HG03135 (cell line): ENCODE measurements at regions not wholly inside any gene's neighbourhood (a gene's known extent, or its start where the extent isn't known, plus 50 kb on each side); places are given as distances from the start of the nearest gene placed in this dataset.

Experiments
- ATAC-seq: cut with Tn5 transposase; IDR thresholded peaks from one replicate; pipeline ENCODE4 v1.9.1; 2021; ENCODE audit warnings: mild to moderate bottlenecking, moderate library complexity; ENCODE audit not compliant: unreplicated experiment

GRCh38 chr10:20993830-20994527 is 96.9 kb upstream of the NEBL start:
- no peak for ATAC-seq

DNA sequence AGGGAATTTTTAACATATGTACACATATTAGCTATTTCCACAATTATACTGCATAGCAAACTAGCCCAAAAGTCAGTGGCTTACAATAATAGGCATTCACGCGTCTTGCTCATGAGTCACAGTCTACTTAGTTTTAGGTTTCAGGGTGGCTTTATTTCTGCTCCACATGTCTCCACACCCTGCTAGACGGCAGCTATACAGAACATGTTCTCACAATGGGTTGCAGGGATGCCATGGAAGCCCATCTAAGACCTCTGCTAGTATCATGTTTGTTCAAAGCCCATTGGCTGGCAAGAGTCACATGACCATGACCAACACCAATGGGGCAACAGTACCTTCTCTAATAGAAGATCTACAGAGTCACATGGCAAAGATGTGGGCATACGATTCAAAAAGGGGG is 96.3 kb upstream of the NEBL start:
- no peak for ATAC-seq

DNA sequence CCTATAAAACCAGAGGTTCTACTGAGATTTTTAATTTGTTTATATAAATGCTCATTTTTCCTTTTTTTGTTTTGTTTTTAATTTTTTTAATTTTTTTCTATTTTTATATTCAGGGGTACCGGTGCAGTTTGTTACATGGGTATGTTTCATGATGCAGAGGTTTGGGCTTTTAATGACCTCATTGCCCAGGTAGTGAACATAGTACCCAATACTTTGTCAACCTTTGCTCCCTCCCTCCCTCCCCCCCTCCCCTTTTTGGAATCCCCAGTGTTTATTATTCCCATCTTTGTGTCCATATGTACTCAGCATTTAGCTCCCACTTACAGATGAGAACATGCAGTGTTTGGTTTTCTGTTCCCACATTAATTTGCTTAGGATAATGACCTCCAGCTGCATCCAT is 94.4 kb upstream of the NEBL start:
- no peak for ATAC-seq

GRCh38 chr10:20990604-20991003 is 93.5 kb upstream of the NEBL start:
- ATAC-seq = no peak

GRCh38 chr10:20988357-20988983 is 91.4 kb upstream of the NEBL start:
- no peak for ATAC-seq

GRCh38 chr10:20986049-20986448 is 88.9 kb upstream of the NEBL start:
- ATAC-seq = no peak

GRCh38 chr10:20984662-20985061 is 87.6 kb upstream of the NEBL start:
- ATAC-seq = no peak

GRCh38 chr10:20981419-20981953 is 84.4 kb upstream of the NEBL start:
- no peak for ATAC-seq

- ATAC-seq = no peak
Observed at GRCh38 chr10:20978617-20979016, 81.5 kb upstream of the NEBL start.

- no peak for ATAC-seq
Observed at GRCh38 chr10:20977300-20977699, 80.2 kb upstream of the NEBL start.

DNA sequence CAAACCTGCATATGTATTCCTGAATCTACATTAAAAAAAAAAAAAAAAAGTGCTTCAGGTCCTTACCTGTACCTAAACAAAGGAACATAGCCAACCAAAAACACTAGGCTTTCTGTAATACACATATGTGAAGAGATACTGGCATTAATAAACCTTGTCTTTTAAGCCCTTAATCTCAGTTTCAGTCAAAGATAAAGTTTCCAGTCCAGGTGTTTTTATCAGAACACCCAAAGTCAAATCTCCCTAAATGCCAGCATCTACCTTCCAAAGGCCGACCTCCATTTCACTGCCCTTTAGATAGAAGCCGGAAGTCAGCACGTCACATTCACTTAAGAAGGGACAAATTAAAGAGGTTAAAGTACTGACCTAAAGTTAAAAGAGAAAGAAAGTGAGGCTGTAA is 79.8 kb upstream of the NEBL start:
- ATAC-seq = no peak

DNA sequence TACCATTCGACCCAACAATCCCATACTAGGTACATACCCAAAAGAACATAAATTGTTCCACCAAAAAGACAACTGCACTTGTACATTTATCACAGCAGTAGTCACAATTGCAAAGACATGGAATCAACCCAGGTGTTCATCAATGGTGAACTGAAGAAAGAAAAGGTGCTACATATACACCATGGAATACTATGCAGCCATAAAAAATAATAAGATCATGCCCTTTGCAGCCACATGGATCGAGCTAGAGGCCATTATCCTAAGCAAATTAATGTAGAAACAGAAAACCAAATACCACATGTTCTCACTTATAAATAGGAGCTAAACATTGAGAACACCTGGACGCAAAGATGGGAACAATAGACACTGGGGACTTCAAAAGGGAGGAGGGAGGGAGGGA is 79.3 kb upstream of the NEBL start:
- no peak for ATAC-seq

DNA sequence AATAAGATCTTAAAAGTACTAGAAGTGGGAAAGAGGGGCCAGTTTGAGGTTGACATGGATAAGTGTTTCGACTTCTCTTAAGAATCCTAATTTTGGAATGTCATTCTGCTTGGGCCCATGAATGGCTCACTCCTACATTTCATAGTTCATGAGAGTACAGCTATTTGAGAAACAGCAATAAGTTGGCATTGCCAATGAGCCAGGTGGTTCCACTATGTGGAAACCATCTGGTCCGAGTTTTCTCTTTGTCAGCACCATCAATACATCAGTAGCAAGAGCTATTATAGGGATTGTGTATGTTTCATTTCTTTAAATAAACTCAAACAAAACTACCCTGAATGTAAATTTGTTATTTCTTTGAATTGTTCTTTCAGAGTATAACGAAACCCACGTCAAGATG is 78.1 kb upstream of the NEBL start:
- no peak for ATAC-seq

DNA sequence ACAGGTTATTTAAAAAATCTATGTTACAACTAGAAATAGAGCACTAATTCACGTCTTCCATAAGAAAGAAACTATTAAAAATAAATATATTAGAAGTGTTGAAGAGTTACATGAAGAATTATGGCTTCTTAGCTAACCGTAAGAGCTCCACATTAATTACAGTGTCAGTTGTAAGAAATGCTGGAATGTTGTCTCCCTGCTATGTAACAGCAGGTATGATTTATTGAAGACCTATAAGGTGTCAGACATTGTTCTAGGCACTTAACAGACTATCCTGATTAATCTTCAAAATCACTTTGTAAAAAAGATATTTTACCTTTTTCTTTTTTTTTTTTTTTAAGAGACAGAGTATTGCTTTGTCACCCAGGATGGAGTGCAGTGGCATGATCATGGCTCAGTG is 75.8 kb upstream of the NEBL start:
- no peak for ATAC-seq

- no peak for ATAC-seq
Observed at GRCh38 chr10:20971901-20972300, 74.8 kb upstream of the NEBL start.

DNA sequence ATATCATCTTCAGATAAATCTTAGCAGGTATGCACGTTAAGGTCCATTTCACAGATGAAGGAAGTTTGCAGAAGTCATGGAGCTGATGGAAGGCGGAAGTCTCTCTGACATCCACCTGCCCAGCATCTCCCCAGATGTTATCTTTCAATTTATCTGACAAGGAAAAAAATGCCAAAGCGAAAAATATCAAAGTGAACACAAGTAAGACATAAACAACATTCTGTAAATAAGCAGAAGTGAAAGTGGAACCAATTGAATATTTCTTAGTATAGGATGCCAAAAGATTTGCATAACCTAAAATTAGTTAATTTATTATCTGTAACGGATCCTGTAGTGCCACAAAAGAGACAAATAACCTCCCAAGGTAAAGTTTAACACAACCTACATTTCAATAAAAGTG is 73.6 kb upstream of the NEBL start:
- ATAC-seq = peak; percentile 97

DNA sequence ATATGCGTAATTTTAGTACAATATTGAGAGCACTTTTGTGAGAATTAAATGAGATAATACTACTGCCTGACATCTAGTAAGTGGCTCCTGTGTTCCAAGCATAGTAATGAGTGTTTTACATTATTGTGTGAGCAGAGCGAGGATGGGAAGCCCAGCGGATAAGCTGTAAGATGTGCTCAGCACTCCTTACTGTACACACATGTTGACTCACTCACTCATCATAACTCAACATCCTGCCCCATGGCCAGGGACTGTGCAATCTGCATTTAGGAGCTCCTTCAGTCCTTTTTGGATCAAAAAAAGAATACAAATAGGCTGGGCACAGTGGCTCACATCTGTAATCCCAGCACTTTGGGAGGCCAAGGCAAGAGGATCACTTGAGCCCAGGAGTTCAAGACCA is 72.9 kb upstream of the NEBL start:
- ATAC-seq = no peak

GRCh38 chr10:20966426-20966825 is 69.3 kb upstream of the NEBL start:
- ATAC-seq = no peak

DNA sequence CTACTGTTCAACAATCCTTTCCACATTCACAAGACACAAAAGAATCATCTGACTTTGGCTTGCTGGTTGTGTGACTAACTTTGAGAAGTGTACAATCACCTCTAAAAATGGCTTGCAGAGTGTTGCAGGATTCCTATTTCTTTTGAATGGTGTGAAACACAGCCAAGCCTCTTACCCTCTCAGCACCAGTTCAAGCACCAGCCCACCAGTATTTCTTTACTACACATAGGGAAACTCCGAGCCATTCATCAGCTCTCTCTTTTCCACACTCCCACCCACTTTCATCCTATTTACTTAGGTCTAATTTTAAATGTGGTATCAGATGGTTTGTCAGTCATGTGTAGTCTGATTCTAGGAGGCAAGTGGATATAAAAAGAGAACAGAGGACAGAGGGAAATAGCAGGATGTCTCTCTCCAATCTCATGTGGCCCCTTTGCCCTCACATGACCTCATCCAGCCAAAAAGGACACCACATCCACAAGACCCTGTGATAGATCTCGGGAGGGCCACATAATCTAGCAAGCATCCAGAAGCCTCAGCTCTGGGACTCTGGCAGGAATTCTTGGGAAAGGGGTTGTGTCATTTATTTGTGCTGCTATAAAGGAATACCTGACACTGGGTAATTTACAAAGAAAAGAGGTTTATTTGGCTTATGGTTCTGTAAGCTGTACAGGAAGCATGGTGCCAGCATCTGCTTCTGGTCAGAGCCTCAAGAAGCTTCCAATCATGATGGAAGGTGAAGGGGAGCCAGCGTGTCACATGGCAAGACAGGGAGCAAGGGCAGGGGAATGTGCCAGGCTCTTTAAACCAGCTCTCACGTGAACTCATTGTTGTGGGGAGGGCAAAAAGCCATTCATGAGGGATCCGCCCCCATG is 66.8 kb upstream of the NEBL start:
- ATAC-seq = no peak

DNA sequence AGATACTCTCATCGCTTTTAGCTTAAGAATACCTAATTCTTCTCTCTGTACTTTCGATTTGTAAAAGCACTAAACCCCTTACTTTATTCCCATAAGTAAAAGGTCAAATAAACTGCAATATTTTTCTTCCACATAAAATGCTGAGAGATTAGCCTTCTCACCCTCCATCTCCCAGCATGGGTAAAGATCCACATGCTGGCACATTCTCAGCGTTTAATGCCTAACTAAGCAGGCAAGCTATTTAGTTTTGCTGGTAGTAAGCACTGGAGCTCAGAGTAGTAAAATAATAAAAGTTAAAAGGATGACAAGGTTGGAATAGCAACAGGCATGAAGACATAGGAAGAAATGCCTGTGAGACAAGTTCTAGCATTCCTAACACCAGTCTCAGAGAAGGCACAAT is 65.9 kb upstream of the NEBL start:
- ATAC-seq = no peak

DNA sequence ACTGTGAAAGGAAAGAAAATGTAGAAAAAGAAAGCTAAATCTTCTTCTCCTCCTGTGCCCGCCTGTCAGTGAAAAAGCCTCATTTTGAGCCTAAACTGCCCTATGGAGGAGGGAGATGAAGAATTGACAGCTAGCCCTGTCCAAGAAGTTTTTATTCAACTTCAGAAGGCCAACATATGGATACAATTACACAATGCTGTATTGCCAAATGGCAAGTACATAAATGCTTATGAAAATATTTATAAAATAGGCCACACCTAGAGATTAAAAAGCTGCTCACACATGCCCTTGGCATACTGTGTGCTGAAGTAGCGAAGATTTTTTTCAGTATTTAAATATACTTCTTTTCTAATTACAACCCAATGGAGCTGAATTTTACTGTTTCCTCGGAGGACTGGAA is 65.1 kb upstream of the NEBL start:
- ATAC-seq = no peak

- no peak for ATAC-seq
Observed at GRCh38 chr10:20959242-20959641, 62.1 kb upstream of the NEBL start.
